ENCODE measurements at regions not wholly inside any gene's neighbourhood (a gene's known extent, or its start where the extent isn't known, plus 50 kb on each side); places are given as distances from the start of the nearest gene placed in this dataset.

GRCh38 chr20:54716174-54716747, 240.9 kb downstream of the DOK5 start:
- intact Hi-C loops (cut with DNase I), result no loop called here
- H3K27ac ChIP-seq, result no peak overlapping the region

GRCh38 chr20:54714817-54715216, 239.4 kb downstream of the DOK5 start:
- H3K4me1 ChIP-seq, result no peaks in the 10 kb centered on the region
- H3K27me3 ChIP-seq, result no peaks in the 10 kb centered on the region
- intact Hi-C loops (cut with DNase I), result no loop called here
- no peak overlapping the region for H3K27ac ChIP-seq
- no peak overlapping the region for H3K4me3 ChIP-seq
- no peaks in the 10 kb centered on the region for H3K36me3 ChIP-seq
- TF ChIP-seq POLR2A (IDR thresholded peaks at IDR 0.05), result no peak
- TF ChIP-seq CTCF (IDR thresholded peaks at IDR 0.05), result no peak
- TF ChIP-seq POLR2AphosphoS5 (IDR thresholded peaks at IDR 0.05; ENCODE audit: insufficient read depth in 1 of 2, low read depth in 1 of 2), result no peak
- no peaks in the 10 kb centered on the region for H3K9me3 ChIP-seq
- DNase-seq (ENCODE audit: extremely low spot score in 2 of 2), result no peak

More at GRCh38 chr20:54716174-54716747, 240.9 kb downstream of the DOK5 start:
- Histone ChIP-seq H3K9me3 (no peaks in the 10 kb centered on the region), H3K4me1 (no peaks in the 10 kb centered on the region), H3K4me3 (no peak overlapping the region), H3K36me3 (no peaks in the 10 kb centered on the region), H3K27me3 (no peaks in the 10 kb centered on the region)
- DNase-seq (ENCODE audit: extremely low spot score in 2 of 2), result no peak
- TF ChIP-seq POLR2A (IDR thresholded peaks at IDR 0.05) (no peak), POLR2AphosphoS5 (IDR thresholded peaks at IDR 0.05; ENCODE audit: insufficient read depth in 1 of 2, low read depth in 1 of 2) (no peak), CTCF (IDR thresholded peaks at IDR 0.05) (no peak)

GRCh38 chr20:54713727-54714126, 238.3 kb downstream of the DOK5 start:
- no peak overlapping the region for H3K27ac ChIP-seq
- DNase-seq (ENCODE audit: extremely low spot score in 2 of 2), result no peak
- H3K4me1 ChIP-seq, result no peaks in the 10 kb centered on the region
- H3K36me3 ChIP-seq, result no peaks in the 10 kb centered on the region
- H3K27me3 ChIP-seq, result no peaks in the 10 kb centered on the region
- TF ChIP-seq POLR2AphosphoS5 (IDR thresholded peaks at IDR 0.05; ENCODE audit: insufficient read depth in 1 of 2, low read depth in 1 of 2) (no peak), POLR2A (IDR thresholded peaks at IDR 0.05) (no peak), CTCF (IDR thresholded peaks at IDR 0.05) (no peak)
- H3K9me3 ChIP-seq, result no peaks in the 10 kb centered on the region
- H3K4me3 ChIP-seq, result no peak overlapping the region
- intact Hi-C loops (cut with DNase I), result no loop called here

- Histone ChIP-seq H3K36me3 (no peaks in the 10 kb centered on the region), H3K9me3 (no peaks in the 10 kb centered on the region), H3K27me3 (no peaks in the 10 kb centered on the region), H3K4me3 (no peak overlapping the region), H3K4me1 (no peaks in the 10 kb centered on the region), H3K27ac (no peak overlapping the region)
- DNase-seq (ENCODE audit: extremely low spot score in 2 of 2), result no peak
- TF ChIP-seq POLR2A (IDR thresholded peaks at IDR 0.05) (no peak), CTCF (IDR thresholded peaks at IDR 0.05) (no peak), POLR2AphosphoS5 (IDR thresholded peaks at IDR 0.05; ENCODE audit: insufficient read depth in 1 of 2, low read depth in 1 of 2) (no peak)
- intact Hi-C loops (cut with DNase I), result no loop called here
Measured at GRCh38 chr20:54711071-54711470, 235.7 kb downstream of the DOK5 start.

- no peak for DNase-seq (ENCODE audit: extremely low spot score in 2 of 2)
- intact Hi-C loops (cut with DNase I), result no loop called here
- H3K36me3 ChIP-seq, result no peaks in the 10 kb centered on the region
- no peaks in the 10 kb centered on the region for H3K4me1 ChIP-seq
- no peak overlapping the region for H3K4me3 ChIP-seq
- H3K27ac ChIP-seq, result no peak overlapping the region
- TF ChIP-seq POLR2A (IDR thresholded peaks at IDR 0.05) (no peak), CTCF (IDR thresholded peaks at IDR 0.05) (no peak), POLR2AphosphoS5 (IDR thresholded peaks at IDR 0.05; ENCODE audit: insufficient read depth in 1 of 2, low read depth in 1 of 2) (no peak)
- H3K27me3 ChIP-seq, result no peaks in the 10 kb centered on the region
- no peaks in the 10 kb centered on the region for H3K9me3 ChIP-seq
Measured at GRCh38 chr20:54710341-54710740, 234.9 kb downstream of the DOK5 start.

All from vagina (tissue), 2 donors.